Progenitor cell of endocrine pancreas (in vitro differentiated cells): ENCODE measurements at regions not wholly inside any gene's neighbourhood (a gene's known extent, or its start where the extent isn't known, plus 50 kb on each side); places are given as distances from the start of the nearest gene placed in this dataset.

Source experiments
- DNase-seq: peaks from one replicate; pipeline ENCODE4 v3.0.0; 2021; ENCODE audit warnings: low spot score; ENCODE audit not compliant: unreplicated experiment
- H3K27ac Mint-ChIP-seq: 2 replicates; pipeline ENCODE4 v1.8.0; 2021; ENCODE audit warnings: mild to moderate bottlenecking, moderate library complexity, mixed read lengths
- H3K27me3 Mint-ChIP-seq: 2 replicates; pipeline ENCODE4 v1.8.0; 2021; ENCODE audit warnings: mixed read lengths
- H3K36me3 Mint-ChIP-seq: 2 replicates; pipeline ENCODE4 v1.8.0; 2022; ENCODE audit warnings: mixed read lengths; ENCODE audit not compliant: insufficient read depth
- H3K4me1 Mint-ChIP-seq: 2 replicates; pipeline ENCODE4 v1.8.0; 2021; ENCODE audit warnings: low read depth, mixed read lengths
- H3K4me3 Mint-ChIP-seq: 2 replicates; pipeline ENCODE4 v1.8.0; 2021; ENCODE audit warnings: low read depth, mild to moderate bottlenecking, moderate library complexity, mixed read lengths
- H3K9me3 Mint-ChIP-seq: 2 replicates; pipeline ENCODE4 v1.8.0; 2021; ENCODE audit warnings: low read depth, mixed read lengths
- TF ChIP-seq, protein P1 (sequence below): fragments of 200-600 bp; sonication (generic); IDR thresholded peaks from one replicate; pipeline ENCODE4 v1.5.0; 2021; ENCODE audit warnings: antibody characterized with exemption, mild to moderate bottlenecking; ENCODE audit not compliant: unreplicated experiment

DNA sequence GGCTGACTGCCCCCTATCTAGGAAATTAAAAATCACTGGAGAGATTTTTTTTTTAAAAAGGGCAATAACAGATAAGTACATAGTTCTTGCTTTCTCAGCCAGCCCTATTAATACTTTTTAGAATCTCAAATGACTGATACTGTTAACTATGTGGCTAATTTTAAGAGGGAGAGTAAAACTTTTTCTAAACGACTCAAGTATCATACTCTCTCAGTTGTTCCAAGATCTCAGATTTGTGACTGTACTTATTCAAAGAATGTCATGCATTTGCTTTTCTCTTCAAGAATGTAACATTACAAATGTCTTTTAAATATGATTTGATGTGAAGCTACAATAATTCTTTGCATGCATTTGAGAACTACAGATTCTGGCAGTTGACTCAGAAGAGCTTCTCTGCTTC, 55.4 kb upstream of the RAB11FIP2 start:
- no peak overlapping the region for H3K27ac Mint-ChIP-seq
- H3K4me3 Mint-ChIP-seq: no peak overlapping the region
- H3K36me3 Mint-ChIP-seq: no peaks in the 10 kb centered on the region
- H3K9me3 Mint-ChIP-seq: no peaks in the 10 kb centered on the region
- TF ChIP-seq, protein P1, sequence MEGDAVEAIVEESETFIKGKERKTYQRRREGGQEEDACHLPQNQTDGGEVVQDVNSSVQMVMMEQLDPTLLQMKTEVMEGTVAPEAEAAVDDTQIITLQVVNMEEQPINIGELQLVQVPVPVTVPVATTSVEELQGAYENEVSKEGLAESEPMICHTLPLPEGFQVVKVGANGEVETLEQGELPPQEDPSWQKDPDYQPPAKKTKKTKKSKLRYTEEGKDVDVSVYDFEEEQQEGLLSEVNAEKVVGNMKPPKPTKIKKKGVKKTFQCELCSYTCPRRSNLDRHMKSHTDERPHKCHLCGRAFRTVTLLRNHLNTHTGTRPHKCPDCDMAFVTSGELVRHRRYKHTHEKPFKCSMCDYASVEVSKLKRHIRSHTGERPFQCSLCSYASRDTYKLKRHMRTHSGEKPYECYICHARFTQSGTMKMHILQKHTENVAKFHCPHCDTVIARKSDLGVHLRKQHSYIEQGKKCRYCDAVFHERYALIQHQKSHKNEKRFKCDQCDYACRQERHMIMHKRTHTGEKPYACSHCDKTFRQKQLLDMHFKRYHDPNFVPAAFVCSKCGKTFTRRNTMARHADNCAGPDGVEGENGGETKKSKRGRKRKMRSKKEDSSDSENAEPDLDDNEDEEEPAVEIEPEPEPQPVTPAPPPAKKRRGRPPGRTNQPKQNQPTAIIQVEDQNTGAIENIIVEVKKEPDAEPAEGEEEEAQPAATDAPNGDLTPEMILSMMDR: no peak
- no peaks in the 10 kb centered on the region for H3K4me1 Mint-ChIP-seq
- H3K27me3 Mint-ChIP-seq: no peaks in the 10 kb centered on the region
- no peak for DNase-seq

DNA sequence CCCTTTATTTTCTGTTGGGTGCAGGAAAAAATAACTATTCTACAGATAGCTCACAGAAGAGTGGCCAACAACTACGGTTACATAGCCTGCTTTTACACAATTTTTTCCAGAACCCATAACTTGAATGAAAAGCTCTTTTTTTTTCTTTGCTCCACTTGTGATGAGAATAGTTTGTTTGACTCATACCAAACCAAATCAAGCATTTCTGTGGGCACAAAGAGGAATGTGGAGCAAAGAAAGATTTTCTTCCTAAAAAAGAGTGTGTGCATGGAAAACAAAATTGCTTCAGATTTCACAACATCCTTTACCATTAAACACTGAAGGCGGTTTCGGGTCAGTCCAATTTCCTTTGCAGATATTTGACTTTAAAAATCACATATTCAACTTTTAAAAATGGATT, 54.8 kb upstream of the RAB11FIP2 start:
- no peaks in the 10 kb centered on the region for H3K27me3 Mint-ChIP-seq
- DNase-seq: no peak
- TF ChIP-seq, protein P1: no peak
- H3K9me3 Mint-ChIP-seq: no peaks in the 10 kb centered on the region
- no peak overlapping the region for H3K27ac Mint-ChIP-seq
- no peak overlapping the region for H3K4me3 Mint-ChIP-seq
- H3K4me1 Mint-ChIP-seq: no peaks in the 10 kb centered on the region
- H3K36me3 Mint-ChIP-seq: no peaks in the 10 kb centered on the region
